GM19452 (cell line): ENCODE measurements at regions not wholly inside any gene's neighbourhood (a gene's known extent, or its start where the extent isn't known, plus 50 kb on each side); places are given as distances from the start of the nearest gene placed in this dataset.

Source experiments
- ATAC-seq: cut with Tn5 transposase; IDR thresholded peaks from one replicate; pipeline ENCODE4 v1.9.1; 2021; ENCODE audit not compliant: unreplicated experiment

DNA sequence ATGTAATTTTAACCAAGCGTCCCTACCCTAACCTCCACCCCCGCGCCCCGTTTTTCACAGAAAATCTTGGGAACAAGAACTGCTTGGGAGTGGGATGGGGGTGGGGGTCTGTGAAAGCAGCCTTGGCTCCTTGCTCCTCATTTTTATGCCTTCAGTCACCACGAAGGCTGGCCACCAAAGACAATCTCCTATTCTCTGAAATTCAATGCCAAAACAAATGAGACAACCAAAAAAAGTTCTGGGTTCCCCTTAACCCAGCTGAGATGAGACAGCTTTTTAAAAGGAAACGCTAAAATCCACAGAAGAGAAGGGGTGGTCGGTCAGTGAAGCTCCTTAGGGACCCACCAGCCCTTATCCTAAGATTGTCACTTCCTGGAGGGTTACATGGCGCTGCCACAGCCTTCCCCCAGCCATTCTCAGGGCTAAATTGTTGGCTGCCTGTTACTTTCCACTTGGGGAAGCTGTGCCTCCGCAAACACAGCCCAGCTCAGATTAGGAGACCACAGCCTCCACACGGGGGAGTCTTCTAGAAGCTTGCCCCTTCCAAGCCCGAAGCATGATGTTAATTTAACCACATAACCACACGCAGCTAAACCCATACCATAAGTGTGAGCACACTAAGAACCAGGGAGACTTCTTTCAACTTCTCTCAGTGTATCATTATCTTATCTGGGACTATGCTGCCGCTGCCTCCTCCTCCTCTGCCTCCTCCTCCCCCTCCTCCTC lies 136.3 kb downstream of the FOXD1 start:
- ATAC-seq, result no peak

DNA sequence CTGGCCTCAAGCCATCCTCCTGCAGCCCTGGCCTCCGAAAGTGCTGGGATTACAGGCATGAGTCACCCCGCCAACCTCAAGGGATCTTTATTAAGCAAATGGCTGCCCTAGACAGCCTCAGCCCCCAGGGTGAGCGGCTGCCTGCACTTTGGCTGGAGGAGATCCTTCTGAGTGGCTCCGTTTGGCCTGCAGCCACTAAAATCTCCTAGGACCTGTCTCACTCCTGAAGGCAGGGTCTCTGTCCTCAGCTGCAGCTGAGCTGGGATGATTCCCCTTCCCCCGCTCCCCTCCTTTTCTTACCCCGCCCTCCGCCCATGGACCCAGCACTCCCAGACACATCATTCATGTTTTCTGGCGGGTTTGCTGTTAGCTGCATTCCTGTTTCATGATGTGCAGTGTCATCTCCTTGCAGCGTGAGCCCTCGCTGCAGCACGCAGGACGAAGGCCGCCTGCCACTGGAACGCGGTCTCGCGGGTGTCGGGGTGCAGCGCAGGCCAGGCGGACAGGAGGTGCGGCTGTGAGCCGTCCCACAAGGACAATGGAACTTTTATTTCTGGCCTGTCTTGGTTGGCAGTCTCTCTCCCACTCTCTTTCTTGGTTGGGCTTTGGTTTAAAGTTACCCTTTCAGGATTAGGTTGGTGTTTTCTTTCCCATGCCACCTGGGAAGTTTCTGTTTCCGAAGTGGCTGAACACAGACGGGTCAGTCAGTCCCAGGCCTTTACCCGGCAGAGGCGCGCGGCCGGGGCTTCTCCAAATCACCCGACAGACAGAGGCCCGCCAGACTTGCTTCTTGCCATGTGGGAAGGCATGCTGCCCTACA lies 137.1 kb downstream of the FOXD1 start:
- ATAC-seq, result no peak

DNA sequence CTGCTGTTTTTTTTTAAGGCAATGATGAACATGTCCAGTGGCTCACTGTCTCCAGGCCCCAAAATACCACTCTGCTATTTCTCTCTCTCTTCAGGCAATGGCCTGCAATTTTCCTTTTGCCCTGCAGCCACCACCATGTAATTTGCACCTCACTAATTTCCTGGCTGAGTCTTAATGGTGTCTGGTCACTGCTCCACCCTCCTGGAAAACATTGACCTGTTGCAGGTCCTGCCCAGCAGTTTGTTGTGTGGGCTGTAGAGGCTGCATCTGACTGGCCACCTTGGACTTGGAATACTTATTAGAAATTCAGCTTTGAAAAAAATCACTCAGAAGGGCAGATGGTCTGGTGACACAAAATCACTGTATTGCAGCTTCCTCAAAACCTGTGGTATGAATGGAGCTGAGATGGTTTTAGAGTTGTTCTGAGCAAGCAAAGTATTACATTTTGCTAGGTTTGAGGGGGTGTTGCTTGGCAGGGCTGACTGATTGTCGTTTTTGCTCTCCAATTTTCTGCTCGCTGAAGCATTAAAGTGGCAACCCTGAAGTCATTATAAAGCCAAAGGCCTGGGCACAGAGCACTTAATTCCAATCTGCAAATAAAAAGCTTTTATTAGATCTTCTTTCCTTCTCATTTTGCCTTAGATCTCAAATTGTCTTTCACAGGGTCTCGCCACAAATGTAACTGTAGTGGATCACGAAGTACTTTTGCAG lies 134.8 kb downstream of the TMEM174 start:
- ATAC-seq, result no peak

DNA sequence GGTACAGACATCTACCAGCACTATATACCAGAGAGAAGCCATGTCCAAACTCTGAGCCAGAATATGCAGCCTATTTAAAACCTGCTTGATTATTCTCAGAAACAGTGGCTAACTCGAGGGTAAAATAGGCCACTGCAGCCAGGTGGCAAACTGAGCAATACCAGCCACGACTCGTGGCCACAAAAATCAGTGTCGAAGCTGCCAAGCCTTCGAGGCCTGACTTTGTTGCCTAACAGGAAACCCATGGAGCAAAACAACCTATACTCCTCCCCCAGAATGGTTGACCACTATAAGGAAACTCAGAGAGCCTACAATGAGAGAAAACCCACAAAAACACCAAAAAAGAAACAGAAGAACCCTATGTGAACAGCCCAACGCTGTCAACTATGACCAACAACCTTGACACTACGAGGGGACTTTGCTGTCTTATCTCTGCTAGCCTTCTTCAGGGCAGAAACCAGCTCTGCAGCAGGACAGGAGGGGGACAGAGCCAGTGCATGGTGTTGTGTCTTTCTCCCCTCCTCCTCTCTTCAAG lies 133.8 kb downstream of the TMEM174 start:
- ATAC-seq, result no peak

DNA sequence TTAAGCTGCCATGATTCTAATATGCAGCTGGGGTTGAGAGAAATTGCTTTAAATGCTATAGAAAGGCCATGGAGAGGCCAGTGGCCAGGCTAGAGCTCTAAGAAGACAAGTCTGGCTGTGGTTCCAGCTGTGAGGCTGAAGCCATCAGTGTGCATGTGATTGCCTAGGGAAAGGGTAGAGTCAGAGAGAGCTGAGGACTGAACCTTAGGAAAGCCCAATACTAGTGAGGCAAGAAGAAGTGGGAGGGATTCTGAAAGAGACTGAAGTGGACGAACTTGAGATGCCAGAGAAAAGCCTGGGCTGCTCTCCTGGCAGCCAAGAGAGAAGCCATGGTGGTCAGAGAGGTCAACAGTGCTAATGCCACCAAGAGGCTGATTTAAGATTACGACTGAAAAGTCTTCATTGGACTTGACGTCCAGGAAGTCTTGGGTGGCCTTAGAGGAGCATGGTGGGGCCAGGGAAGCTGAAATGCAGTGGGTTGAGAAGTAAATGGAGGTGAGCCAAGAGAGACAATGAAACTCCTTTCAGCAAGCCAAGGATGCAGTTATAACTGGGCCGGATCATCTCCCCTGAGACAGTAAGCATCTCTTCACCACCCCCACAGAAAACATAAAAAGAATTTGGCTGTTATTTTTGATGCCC lies 133.2 kb downstream of the TMEM174 start:
- no peak for ATAC-seq

DNA sequence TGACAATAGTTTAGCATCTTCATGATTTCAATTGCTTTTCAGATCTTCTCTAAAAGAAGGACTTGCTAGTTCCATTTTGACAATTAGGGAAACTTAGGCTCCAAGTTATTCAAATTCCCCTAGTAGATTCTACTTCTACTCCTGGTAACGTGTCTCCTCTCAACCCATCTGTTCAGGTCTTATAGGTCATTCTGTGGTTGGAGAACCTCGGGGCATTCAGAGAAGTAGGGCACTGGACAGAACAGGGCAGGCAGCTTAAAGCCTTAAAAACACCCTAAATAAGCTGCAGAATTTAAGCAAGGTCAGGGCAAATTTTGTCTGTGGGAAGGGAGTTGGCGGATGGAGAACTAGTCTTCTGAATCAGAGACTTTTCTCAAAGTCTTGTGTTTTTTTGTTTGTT lies 132.4 kb downstream of the TMEM174 start:
- no peak for ATAC-seq

DNA sequence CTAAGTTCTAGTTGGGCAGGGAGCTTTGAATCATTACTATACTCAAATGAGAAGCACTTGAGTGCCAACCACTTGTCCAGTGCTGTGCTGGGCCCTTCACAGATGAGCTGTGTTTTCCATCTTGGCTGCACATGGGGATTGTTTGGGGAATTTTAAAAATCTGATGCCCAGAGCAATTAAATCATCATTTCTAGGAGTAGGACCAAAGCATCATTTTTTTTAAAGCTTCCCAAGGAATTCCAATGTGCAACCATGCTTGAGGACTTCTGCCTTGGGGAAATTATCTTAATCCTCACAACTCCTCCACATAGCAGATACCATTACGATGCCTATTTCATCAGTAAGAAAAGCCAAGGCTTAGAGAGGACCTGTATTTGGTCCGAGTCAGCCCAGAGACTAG lies 131.4 kb downstream of the TMEM174 start:
- ATAC-seq, result no peak

DNA sequence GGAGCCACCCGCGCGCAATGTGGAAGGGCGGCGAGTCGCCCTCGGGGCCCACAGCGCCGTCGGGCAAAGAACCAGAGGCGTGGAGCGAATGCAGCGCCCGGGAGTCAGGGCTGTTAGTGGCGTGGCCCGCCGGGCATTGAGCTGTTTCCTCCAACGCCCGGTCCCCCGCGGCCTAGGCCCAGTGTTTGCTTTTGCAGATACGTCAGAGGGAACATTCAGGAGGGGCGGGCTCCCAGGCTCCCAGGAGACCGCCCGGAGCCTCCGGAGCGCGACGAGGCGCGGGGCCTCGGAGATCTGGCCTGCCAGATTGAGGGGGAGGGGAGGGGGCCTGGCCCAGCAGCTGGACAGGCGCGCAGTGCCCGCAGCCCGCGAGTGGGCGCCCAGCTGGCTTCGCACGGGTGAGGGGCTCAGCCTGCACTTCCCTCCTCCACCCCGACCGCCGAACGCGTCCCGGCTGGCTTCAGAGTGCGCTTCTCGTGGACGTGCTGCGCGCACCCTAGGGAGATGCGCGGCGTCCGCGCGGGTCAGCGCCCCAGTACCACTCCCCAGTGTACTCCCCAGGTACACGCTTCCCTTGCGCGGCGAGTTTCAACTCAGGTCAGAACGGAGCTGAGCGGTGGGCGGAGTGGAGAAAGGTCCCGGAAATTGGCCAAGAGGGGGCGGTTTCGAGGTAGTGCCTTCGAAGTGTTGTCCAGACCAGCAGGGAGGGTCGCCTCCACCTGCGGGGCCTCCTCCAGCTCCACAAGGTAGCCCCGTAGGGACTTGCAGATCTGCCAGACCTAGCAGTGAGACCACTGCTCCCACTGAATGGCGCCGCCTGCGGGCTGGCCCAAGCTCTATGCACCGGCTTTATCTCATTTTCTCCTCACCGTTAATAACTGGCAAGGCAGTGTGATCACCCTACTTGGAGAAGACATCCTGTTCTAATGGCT lies 130.4 kb downstream of the TMEM174 start:
- ATAC-seq, result no peak

DNA sequence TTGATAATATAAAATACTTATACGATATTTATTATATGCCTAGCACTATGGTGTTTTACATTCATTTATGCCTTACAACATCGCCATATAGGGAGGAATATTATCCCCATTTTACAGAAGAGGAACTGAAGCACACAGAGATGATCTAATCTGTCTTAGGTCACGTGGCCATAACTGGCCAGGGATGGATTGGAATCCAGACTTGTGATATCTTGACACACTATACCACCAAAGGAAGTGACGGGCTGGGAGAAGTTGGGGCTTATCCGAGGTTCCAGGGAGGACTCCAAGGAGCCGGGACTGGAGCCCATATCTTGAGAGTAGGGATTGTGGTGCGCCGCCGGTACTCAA lies 129.8 kb downstream of the TMEM174 start:
- ATAC-seq, result no peak

DNA sequence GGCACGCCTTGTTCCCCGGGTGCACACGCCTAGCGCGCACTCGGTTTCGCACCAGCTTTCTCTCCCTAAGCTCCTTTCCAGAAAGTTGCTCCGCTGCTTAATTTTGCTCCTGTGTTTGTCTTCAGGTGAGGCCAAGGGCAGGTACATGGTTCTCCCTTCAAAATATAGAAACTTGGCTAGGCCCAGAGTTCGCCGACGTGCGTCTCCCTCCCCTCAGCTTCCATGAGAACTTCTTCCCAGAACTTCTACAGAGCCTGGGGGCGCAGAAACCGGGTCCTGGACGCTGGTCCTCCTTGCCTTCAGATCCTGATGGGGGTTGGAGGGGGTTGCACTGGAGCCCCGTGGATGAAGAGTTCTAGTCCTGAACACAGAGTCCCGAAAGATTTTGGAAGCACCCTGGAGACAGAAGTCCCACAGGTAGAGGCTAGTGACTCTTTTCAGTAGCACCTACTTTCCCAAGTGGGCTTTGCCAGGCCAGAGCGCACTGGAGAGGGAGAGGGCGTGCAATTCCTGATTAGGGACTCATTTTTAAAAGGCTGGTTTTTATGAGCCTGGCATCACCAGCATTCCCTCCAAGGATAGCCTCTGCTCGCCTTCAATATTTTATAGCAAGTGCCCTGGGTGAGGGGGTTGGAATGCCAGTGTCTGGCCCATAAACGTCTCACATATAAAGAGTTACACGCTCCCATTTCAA lies 128.4 kb downstream of the TMEM174 start:
- ATAC-seq, result no peak

DNA sequence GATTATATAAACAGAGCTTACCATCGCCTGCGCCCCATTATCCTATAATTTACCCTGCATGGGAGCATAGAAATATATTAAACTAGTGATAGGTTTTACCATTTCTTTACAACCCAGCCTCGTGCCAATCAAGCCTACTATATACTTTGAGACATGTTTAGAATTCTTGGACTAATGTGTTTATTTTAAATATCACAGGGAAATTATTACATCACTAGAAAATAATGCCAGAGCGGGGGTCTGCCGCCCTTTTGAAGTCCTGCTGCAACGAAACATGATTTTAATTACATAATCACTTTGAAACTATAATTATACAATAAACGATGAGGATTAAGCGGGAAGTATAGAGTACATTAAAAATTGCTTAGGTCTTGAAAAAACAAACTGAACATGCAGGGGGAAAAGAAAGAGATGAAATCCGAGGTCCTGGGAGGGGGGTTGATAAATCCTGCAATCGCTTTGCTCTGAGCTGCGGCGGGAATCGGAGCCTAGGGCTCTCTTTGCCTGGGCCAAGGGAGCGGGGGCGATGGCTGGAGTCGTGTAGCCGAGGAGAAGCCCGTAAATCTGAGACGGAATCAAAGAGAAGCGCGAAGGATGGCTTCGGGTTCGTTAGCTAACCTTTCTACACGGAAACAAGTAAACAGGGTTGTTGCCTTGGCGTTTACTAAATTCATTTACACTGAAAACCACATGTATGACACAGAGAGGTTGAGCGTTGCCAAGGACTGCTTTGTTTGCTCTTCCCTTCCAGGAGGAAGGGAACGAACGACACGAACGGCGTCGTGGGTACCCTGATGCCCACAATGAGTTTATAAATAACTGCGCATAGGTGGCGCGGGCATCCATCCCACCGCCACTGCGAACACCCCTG lies 127.6 kb downstream of the TMEM174 start:
- no peak for ATAC-seq

DNA sequence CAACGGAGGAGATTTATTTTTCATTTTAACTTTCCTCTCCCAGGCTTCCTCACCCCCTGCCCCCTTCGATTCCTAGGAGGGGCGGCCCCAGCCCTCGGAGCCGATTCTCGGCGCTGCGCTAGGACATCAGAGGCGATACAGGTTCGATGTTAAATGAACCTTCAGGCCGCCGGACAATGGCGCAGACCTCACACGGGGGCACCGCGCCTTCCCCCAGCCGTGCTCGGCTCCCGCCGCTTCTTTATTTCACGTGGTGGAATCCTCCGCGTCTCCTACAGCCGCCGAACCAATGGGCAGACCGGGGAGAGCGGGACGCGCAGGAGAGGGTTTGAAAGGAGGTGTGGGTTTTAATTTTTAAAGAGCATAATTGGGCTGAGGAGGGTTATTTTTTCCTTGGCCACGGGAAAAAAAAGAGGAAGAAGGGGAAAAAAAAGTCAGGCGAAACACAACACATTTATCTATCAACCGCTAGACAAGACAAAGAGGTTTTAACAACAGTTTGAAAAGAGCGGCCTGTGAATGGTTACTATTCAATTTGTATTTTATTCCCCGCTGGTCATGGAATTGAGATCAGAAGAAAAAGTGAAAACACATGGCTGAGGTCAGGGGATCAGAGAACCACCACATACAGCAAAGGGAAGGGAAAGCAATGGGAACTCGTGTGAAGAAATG lies 126.8 kb downstream of the TMEM174 start:
- no peak for ATAC-seq

DNA sequence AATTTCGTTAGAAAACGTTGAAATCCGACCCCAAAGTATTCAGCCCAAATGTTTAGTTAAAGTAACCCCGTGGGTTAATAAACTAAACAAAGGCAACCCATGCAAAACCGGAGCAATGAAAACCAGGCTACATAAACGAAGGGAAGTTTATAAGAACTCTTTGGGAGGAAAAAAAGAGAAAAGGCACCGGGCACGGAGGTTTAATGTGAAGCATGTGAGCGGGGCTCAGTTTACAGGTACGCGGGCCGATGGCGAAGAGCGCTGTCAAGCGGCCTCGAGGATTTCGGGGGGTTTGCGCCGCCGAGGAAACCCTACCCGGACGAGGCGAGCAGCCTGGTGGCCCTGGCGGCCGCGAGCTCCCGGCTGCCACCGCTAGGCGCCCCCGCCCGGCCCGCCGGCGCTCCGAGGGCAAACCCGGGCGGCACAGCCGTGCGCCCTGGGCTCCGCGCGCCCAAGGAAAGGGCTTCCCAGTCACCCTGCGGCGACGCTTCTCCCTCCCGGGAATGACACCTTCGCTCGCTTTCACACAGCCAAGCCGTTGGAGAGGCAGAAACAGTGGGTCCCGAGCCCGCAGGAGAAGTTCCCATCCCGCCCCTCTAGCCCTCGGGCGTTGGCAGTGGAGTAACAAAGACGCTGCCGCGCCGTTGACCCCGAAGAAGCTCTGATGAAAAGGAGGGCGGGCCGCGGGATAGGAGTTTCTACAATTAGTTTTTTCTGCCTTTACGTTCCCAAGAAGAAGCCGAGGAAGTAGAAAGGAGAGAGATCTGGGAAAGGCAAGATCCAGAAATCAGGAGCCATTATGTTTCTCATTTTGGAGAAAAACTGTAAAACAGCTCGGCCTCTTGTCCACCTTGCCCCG lies 126.0 kb downstream of the TMEM174 start:
- ATAC-seq, result no peak

DNA sequence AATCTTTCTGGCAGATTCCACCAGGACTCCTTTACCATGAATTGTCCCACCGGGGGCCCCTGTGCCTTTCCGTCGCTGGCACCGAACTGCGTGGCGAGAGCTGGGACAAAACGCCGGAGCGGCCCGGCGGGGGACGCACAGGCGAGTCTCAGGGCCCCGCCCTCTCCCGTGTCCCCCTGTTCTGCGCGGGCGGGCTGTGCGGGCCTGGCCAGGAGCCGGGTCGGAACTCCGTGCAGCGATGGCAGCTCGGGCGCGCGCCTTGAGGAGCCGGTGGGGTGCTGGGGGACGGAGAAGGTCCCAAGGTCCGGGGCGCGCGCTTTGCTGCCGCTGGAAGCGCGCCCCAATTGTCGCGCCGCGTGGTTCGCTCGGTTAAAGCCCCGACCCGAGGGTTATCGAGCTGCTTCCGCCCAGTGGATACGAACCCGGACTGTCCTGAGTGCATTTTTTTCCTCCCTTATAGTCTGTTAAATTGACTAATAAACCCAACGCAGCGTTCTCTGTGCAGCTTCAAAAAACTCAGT lies 125.3 kb downstream of the TMEM174 start:
- no peak for ATAC-seq

DNA sequence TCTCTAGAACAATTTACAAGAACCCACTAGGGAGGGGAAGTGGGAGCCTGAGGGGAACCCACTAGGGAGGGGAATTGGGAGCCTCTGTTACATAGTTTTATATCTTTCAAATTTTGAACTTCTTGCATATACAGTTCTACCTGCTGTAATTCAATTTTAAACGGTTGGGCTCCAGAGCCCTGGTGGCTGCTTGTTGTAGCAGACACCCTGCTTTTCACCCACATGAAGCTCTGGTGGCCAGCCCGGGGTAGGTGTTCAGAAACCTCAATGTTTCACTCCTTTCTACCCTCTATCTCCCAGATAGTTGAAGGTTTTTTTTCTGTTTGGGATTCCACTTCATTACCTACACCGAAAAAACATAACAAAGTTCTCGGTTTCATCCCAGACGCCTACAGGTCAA lies 124.4 kb downstream of the TMEM174 start:
- ATAC-seq, result no peak

DNA sequence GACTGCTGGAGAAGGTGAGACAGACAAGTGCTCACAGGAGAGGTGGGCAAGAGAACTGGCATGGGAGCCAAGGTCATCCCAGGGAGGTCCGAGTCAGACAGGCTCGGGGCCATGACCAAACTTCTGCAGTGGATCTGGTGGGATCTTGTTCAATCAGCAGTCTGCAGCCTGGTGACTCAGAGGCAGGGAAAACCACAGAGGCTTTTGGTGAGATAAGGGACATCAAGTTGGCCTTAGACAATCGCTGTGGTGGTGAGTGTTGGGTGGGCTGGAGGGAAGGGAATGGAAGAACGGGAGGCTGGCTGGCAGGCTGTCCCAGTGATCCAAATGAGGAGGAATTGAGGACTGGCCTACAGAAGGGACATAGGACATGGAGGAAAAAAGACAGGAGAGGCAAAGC lies 123.8 kb downstream of the TMEM174 start:
- ATAC-seq, result no peak

DNA sequence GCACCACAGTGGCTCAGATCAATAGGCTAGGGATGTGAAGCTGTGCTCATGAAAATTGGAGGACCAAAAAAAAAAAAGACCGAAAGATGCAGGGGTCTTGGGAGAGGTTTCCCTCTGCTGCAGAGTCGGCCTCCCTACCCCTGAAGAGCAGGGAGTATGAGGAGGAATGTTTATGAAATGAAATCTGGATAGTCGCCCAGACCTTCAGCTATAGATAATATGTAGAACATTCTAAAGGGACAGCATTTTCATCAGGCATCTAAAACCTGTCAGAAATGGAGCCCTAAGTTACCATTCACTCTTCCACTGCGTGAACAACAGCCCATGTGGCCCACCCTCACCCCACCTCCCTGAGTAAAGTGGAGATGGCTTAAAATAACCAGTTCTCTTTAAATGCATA lies 122.9 kb downstream of the TMEM174 start:
- ATAC-seq, result no peak
